GM12878 (cell line): ENCODE measurements at regions not wholly inside any gene's neighbourhood (a gene's known extent, or its start where the extent isn't known, plus 50 kb on each side); places are given as distances from the start of the nearest gene placed in this dataset.

Experiments used
- ATAC-seq: fragments of 200-7000 bp; cut with Tn5 transposase; 3 replicates; pipeline ENCODE4 v1.9.1; 2020; ENCODE audit warnings: mild to moderate bottlenecking, moderate library complexity
- BruUV-seq: library from RNA; stranded (reverse); fragments of 400-500 nt; replicated peaks from 2 replicates; lab custom pipeline; 2021; lab: Mats Ljungman, UMichigan
- CTCF ChIA-PET: fragments of 300-600 bp; sonication (Branson Sonifier 250); formaldehyde crosslinking; extraction: SDS; loops from one replicate; lab custom pipeline; 2021; ENCODE audit warnings: inconsistent platforms; lab: Yijun Ruan, JAX
- POLR2A ChIA-PET: fragments of 350-600 bp; formaldehyde crosslinking; extraction: SDS; loops from one replicate; lab custom pipeline; 2021; ENCODE audit warnings: inconsistent platforms; lab: Charles Lee
- RAD21 ChIA-PET: fragments of 300-600 bp; sonication (Branson Sonifier 250); formaldehyde crosslinking; loops from one replicate; lab custom pipeline; 2023; ENCODE audit warnings: antibody characterized with exemption; ENCODE audit not compliant: unreplicated experiment; lab: Charles Lee
- SMC1A ChIA-PET: fragments of 300-600 bp; sonication (Branson Sonifier 250); formaldehyde crosslinking; loops from one replicate; lab custom pipeline; 2023; ENCODE audit not compliant: unreplicated experiment, uncharacterized antibody; lab: Charles Lee
- DNase-seq: peaks from one replicate; pipeline ENCODE4 v3.0.0-alpha.2; 2011; ENCODE audit warnings: low read depth, low spot score
- FAIRE-seq: peaks from 3 replicates; lab custom pipeline; 2011; peaks lifted over from hg19 to GRCh38; lab: Jason Lieb, UNC
- H2AFZ ChIP-seq: 2 replicates; pipeline ENCODE4 v1.6.0; 2011; ENCODE audit warnings: low read depth, low read length, control low read depth; ENCODE audit not compliant: control insufficient read depth
- H3K27ac ChIP-seq: 2 replicates; pipeline ENCODE4 v1.5.1; 2011; ENCODE audit warnings: control low read depth; ENCODE audit not compliant: control insufficient read depth, insufficient read depth
- H3K27me3 ChIP-seq, 2 experiments: replicated peaks in 1 of 2; 2 replicates each; pipeline versions ENCODE4 v1.6.0 to v1.6.1; 2011; ENCODE audit warnings: low read length in 1 of 2; ENCODE audit not compliant: control insufficient read depth in 2 of 2, insufficient read depth in 2 of 2
- H3K36me3 ChIP-seq, 2 experiments: 2 replicates each; pipeline ENCODE4 v1.5.1; 2011; ENCODE audit warnings: low read length in 1 of 2; ENCODE audit not compliant: control insufficient read depth in 2 of 2, insufficient read depth in 2 of 2
- H3K4me1 ChIP-seq: 2 replicates; pipeline ENCODE4 v1.6.1; 2011; ENCODE audit warnings: mild to moderate bottlenecking, low read length, moderate library complexity, mixed read lengths; ENCODE audit not compliant: control insufficient read depth, insufficient read depth
- H3K4me2 ChIP-seq: 2 replicates; pipeline ENCODE4 v1.6.0; 2011; ENCODE audit warnings: control low read depth; ENCODE audit not compliant: control insufficient read depth, insufficient read depth
- H3K4me3 ChIP-seq: fragments of 200-600 bp; sonication (generic); 2 replicates; pipeline ENCODE4 v1.5.1; 2016
- H3K79me2 ChIP-seq: 2 replicates; pipeline ENCODE4 v1.6.0; 2011; ENCODE audit warnings: low read length; ENCODE audit not compliant: control insufficient read depth, insufficient read depth
- H3K9ac ChIP-seq: 2 replicates; pipeline ENCODE4 v1.8.0; 2011; ENCODE audit warnings: low read length, control low read depth, mixed read lengths; ENCODE audit not compliant: control insufficient read depth, insufficient read depth
- H3K9me3 ChIP-seq: replicated peaks from 3 replicates; pipeline ENCODE4 v1.5.1; 2011; ENCODE audit warnings: mild to moderate bottlenecking, low read length; ENCODE audit not compliant: control insufficient read depth, insufficient read depth
- H4K20me1 ChIP-seq: 2 replicates; pipeline ENCODE4 v1.6.0; 2011; ENCODE audit not compliant: control insufficient read depth, insufficient read depth
- CEBPZ ChIP-seq: fragments of 150-350 bp; IDR thresholded peaks from 2 replicates; pipeline ENCODE4 v1.6.1; 2016; ENCODE audit warnings: low read depth, low read length
- EGR1 ChIP-seq, 2 experiments: IDR thresholded peaks; 1 replicate in 1 of 2; 2 replicates in 1 of 2; pipeline ENCODE4 v1.6.1; 2011 to 2012; ENCODE audit warnings: low read depth in 2 of 2, low read length in 2 of 2, borderline replicate concordance in 1 of 2, mild to moderate bottlenecking in 1 of 2, moderate library complexity in 1 of 2
- IRF4 ChIP-seq: IDR thresholded peaks from 2 replicates; pipeline ENCODE4 v1.6.1; 2011; ENCODE audit warnings: low read depth, low read length
- MEF2B ChIP-seq: fragments of 450-650 bp; IDR thresholded peaks from 2 replicates; pipeline ENCODE4 v1.6.1; 2018; ENCODE audit warnings: mild to moderate bottlenecking, moderate library complexity; ENCODE audit not compliant: partially characterized antibody, poor library complexity, severe bottlenecking
- MLLT1 ChIP-seq: fragments of 450-650 bp; IDR thresholded peaks from 2 replicates; pipeline ENCODE4 v1.6.1; 2016; ENCODE audit warnings: mild to moderate bottlenecking
- NFYB ChIP-seq: IDR thresholded peaks from 2 replicates; pipeline ENCODE4 v1.6.1; 2011; ENCODE audit warnings: low read depth, mild to moderate bottlenecking, low read length, improper control_type of control experiment, moderate library complexity; ENCODE audit not compliant: insufficient read depth
- PAX5 ChIP-seq: IDR thresholded peaks from 2 replicates; pipeline ENCODE4 v1.6.1; 2011; ENCODE audit warnings: low read depth, low read length, borderline replicate concordance
- PML ChIP-seq: IDR thresholded peaks from 2 replicates; pipeline ENCODE4 v1.6.1; 2012; ENCODE audit warnings: low read length, inconsistent platforms
- RCOR1 ChIP-seq: conservative IDR thresholded peaks from 2 replicates; pipeline ENCODE4 v1.6.1; 2012; ENCODE audit warnings: low read depth, low read length, improper control_type of control experiment
- RELA ChIP-seq: fragments of 450-650 bp; IDR thresholded peaks from 2 replicates; pipeline ENCODE4 v1.8.0; 2014; ENCODE audit warnings: borderline replicate concordance; ENCODE audit not compliant: partially characterized antibody
- TCF7 ChIP-seq: IDR thresholded peaks from 2 replicates; pipeline ENCODE4 v1.6.1; 2014; ENCODE audit warnings: antibody characterized with exemption, borderline replicate concordance
- YBX1 ChIP-seq: fragments of 450-650 bp; IDR thresholded peaks from 2 replicates; pipeline ENCODE4 v1.6.1; 2016; ENCODE audit warnings: antibody characterized with exemption
- ZZZ3 ChIP-seq: IDR thresholded peaks from 2 replicates; pipeline ENCODE4 v1.6.1; 2011; ENCODE audit warnings: low read depth; ENCODE audit not compliant: control insufficient read depth, insufficient read length
- WGBS: methylation state at CpG from one replicate; pipeline ENCODE4 v1.1.6; 2016; ENCODE audit warnings: low lambda C conversion rate; ENCODE audit not compliant: insufficient replicate concordance, insufficient coverage; ENCODE audit errors: missing lambda C conversion rate; 5-methylcytosine and 5-hydroxymethylcytosine counted together
- in situ Hi-C: fragments of 300-500 bp; cut with MboI; formaldehyde crosslinking; loops from 9 replicates; pipeline ENCODE4 v1.14.3; 2018; ENCODE audit warnings: mixed read lengths
- intact Hi-C: fragments of 100-400 bp; cut with micrococcal nuclease; formaldehyde crosslinking; loops from one replicate; pipeline ENCODE4 v1.14.2; 2022; ENCODE audit not compliant: unreplicated experiment
- TF ChIP-seq, protein P1 (sequence below), 3 experiments: IDR thresholded peaks in 2 of 3; conservative IDR thresholded peaks in 1 of 3; 2 replicates each; pipeline ENCODE4 v1.5.1; 2011; ENCODE audit warnings: low read depth in 3 of 3, low read length in 3 of 3, mild to moderate bottlenecking in 3 of 3, control low read depth in 2 of 3, moderate library complexity in 2 of 3, inconsistent platforms in 1 of 3, mixed read lengths in 1 of 3; ENCODE audit not compliant: control insufficient read depth in 2 of 3, insufficient read depth in 1 of 3; ENCODE audit errors: extremely low read depth in 1 of 3
- TF ChIP-seq, protein P2 (sequence below): IDR thresholded peaks from 2 replicates; pipeline ENCODE4 v1.6.1; 2012; ENCODE audit warnings: mild to moderate bottlenecking, low read depth, low read length

- H3K4me3 ChIP-seq: no peak overlapping the region
- in situ Hi-C loops (no loop called here), intact Hi-C loops (no loop called here)
- no peak overlapping the region for H3K27ac ChIP-seq
- no peaks in the 10 kb centered on the region for H4K20me1 ChIP-seq
- FAIRE-seq (no peak), ATAC-seq (no peak), DNase-seq (no peak)
- ChIA-PET POLR2A (no interaction called here), SMC1A (interaction anchor here (0.6 kb wide), 1 partner anchor 471 kb away, joined by 3 read pairs; no protein-coding TSS in a partner anchor), CTCF (no interaction called here), RAD21 (no interaction called here)
- H3K36me3 ChIP-seq: no peaks in the 10 kb centered on the region
- BruUV-seq: no TSS peak
- H3K9ac ChIP-seq: no peak overlapping the region
- H3K9me3 ChIP-seq: no peaks in the 10 kb centered on the region
- no peak overlapping the region for H3K4me2 ChIP-seq
- no peaks in the 10 kb centered on the region for H3K79me2 ChIP-seq
- H2AFZ ChIP-seq: no peak overlapping the region
- whole genome bisulfite sequencing: 66% methylated on average over 3 of the region's 3 CpGs
- H3K4me1 ChIP-seq: no peaks in the 10 kb centered on the region
- no peaks in the 10 kb centered on the region for H3K27me3 ChIP-seq
- no peak for TF ChIP-seq MLLT1
- TF ChIP-seq RELA: no peak
- TF ChIP-seq, protein P1, sequence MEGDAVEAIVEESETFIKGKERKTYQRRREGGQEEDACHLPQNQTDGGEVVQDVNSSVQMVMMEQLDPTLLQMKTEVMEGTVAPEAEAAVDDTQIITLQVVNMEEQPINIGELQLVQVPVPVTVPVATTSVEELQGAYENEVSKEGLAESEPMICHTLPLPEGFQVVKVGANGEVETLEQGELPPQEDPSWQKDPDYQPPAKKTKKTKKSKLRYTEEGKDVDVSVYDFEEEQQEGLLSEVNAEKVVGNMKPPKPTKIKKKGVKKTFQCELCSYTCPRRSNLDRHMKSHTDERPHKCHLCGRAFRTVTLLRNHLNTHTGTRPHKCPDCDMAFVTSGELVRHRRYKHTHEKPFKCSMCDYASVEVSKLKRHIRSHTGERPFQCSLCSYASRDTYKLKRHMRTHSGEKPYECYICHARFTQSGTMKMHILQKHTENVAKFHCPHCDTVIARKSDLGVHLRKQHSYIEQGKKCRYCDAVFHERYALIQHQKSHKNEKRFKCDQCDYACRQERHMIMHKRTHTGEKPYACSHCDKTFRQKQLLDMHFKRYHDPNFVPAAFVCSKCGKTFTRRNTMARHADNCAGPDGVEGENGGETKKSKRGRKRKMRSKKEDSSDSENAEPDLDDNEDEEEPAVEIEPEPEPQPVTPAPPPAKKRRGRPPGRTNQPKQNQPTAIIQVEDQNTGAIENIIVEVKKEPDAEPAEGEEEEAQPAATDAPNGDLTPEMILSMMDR (IDR thresholded peaks at IDR 0.05 in 2 of 3, conservative IDR thresholded peaks at IDR 0.05 in 1 of 3; ENCODE audit: control insufficient read depth in 2 of 3, extremely low read depth in 1 of 3, insufficient read depth in 1 of 3, low read depth in 3 of 3, low read length in 3 of 3): no peak
- TF ChIP-seq RCOR1: no peak
- TF ChIP-seq MEF2B: no peak
- no peak for TF ChIP-seq IRF4
- no peak for TF ChIP-seq EGR1 (IDR thresholded peaks at IDR 0.05; ENCODE audit: borderline replicate concordance in 1 of 2, low read depth in 2 of 2, low read length in 2 of 2)
- TF ChIP-seq CEBPZ: no peak
- TF ChIP-seq PML: no peak
- TF ChIP-seq, protein P2, sequence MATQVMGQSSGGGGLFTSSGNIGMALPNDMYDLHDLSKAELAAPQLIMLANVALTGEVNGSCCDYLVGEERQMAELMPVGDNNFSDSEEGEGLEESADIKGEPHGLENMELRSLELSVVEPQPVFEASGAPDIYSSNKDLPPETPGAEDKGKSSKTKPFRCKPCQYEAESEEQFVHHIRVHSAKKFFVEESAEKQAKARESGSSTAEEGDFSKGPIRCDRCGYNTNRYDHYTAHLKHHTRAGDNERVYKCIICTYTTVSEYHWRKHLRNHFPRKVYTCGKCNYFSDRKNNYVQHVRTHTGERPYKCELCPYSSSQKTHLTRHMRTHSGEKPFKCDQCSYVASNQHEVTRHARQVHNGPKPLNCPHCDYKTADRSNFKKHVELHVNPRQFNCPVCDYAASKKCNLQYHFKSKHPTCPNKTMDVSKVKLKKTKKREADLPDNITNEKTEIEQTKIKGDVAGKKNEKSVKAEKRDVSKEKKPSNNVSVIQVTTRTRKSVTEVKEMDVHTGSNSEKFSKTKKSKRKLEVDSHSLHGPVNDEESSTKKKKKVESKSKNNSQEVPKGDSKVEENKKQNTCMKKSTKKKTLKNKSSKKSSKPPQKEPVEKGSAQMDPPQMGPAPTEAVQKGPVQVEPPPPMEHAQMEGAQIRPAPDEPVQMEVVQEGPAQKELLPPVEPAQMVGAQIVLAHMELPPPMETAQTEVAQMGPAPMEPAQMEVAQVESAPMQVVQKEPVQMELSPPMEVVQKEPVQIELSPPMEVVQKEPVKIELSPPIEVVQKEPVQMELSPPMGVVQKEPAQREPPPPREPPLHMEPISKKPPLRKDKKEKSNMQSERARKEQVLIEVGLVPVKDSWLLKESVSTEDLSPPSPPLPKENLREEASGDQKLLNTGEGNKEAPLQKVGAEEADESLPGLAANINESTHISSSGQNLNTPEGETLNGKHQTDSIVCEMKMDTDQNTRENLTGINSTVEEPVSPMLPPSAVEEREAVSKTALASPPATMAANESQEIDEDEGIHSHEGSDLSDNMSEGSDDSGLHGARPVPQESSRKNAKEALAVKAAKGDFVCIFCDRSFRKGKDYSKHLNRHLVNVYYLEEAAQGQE: no peak
- TF ChIP-seq ZZZ3: no peak
- TF ChIP-seq TCF7: no peak
- TF ChIP-seq YBX1: no peak
- no peak for TF ChIP-seq PAX5
- TF ChIP-seq NFYB: no peak
Measured at GRCh38 chr2:147156970-147157369, 687.9 kb upstream of the ACVR2A start.
